Rectal smooth muscle tissue (tissue), 1 donor: ENCODE measurements at regions not wholly inside any gene's neighbourhood (a gene's known extent, or its start where the extent isn't known, plus 50 kb on each side); places are given as distances from the start of the nearest gene placed in this dataset.

Experiments used
- H3K27ac ChIP-seq: one replicate; pipeline ENCODE4 v1.7.0; 2013; ENCODE audit warnings: low read depth, low read length, inconsistent platforms
- H3K27me3 ChIP-seq: one replicate; pipeline ENCODE4 v1.7.0; 2013; ENCODE audit warnings: low read length; ENCODE audit not compliant: control insufficient read depth, insufficient read depth
- H3K36me3 ChIP-seq: one replicate; pipeline ENCODE4 v1.7.0; 2013; ENCODE audit warnings: low read length; ENCODE audit not compliant: control insufficient read depth, insufficient read depth
- H3K4me1 ChIP-seq: one replicate; pipeline ENCODE4 v1.7.0; 2013; ENCODE audit warnings: low read length; ENCODE audit not compliant: control insufficient read depth, insufficient read depth
- H3K4me3 ChIP-seq: one replicate; pipeline ENCODE4 v1.7.0; 2013; ENCODE audit warnings: low read length
- H3K9ac ChIP-seq: one replicate; pipeline ENCODE4 v1.7.0; 2013; ENCODE audit warnings: low read length

GRCh38 chr7:8939446-8939845 is 506.0 kb downstream of the NXPH1 start:
- H3K27ac ChIP-seq = no peak overlapping the region
- no peaks in the 10 kb centered on the region for H3K36me3 ChIP-seq
- H3K4me1 ChIP-seq = no peaks in the 10 kb centered on the region
- no peak overlapping the region for H3K9ac ChIP-seq
- H3K27me3 ChIP-seq = no peaks in the 10 kb centered on the region
- no peak overlapping the region for H3K4me3 ChIP-seq

- Histone ChIP-seq H3K4me3 (no peak overlapping the region), H3K27ac (no peak overlapping the region), H3K36me3 (no peaks in the 10 kb centered on the region), H3K27me3 (no peaks in the 10 kb centered on the region), H3K9ac (no peak overlapping the region), H3K4me1 (no peaks in the 10 kb centered on the region)
These were observed 530.3 kb downstream of the NXPH1 start for GRCh38 chr7:8963722-8964121.

GRCh38 chr7:8965177-8965576 is 531.8 kb downstream of the NXPH1 start:
- Histone ChIP-seq H3K27ac (no peak overlapping the region), H3K4me1 (no peaks in the 10 kb centered on the region), H3K4me3 (no peak overlapping the region), H3K9ac (no peak overlapping the region), H3K27me3 (no peaks in the 10 kb centered on the region), H3K36me3 (no peaks in the 10 kb centered on the region)

GRCh38 chr7:8973601-8974000 is 540.2 kb downstream of the NXPH1 start:
- H3K4me1 ChIP-seq = no peaks in the 10 kb centered on the region
- no peaks in the 10 kb centered on the region for H3K27me3 ChIP-seq
- H3K4me3 ChIP-seq = no peak overlapping the region
- H3K36me3 ChIP-seq = no peaks in the 10 kb centered on the region
- H3K27ac ChIP-seq = no peak overlapping the region
- H3K9ac ChIP-seq = no peak overlapping the region

GRCh38 chr7:8975681-8976080 is 542.3 kb downstream of the NXPH1 start:
- Histone ChIP-seq H3K27ac (no peak overlapping the region), H3K4me1 (no peaks in the 10 kb centered on the region), H3K27me3 (no peaks in the 10 kb centered on the region), H3K36me3 (no peaks in the 10 kb centered on the region), H3K4me3 (no peak overlapping the region), H3K9ac (no peak overlapping the region)

- Histone ChIP-seq H3K27me3 (no peaks in the 10 kb centered on the region), H3K4me1 (no peaks in the 10 kb centered on the region), H3K9ac (no peak overlapping the region), H3K4me3 (no peak overlapping the region), H3K36me3 (no peaks in the 10 kb centered on the region), H3K27ac (no peak overlapping the region)
These were observed 549.1 kb downstream of the NXPH1 start for GRCh38 chr7:8982338-8982992.

DNA sequence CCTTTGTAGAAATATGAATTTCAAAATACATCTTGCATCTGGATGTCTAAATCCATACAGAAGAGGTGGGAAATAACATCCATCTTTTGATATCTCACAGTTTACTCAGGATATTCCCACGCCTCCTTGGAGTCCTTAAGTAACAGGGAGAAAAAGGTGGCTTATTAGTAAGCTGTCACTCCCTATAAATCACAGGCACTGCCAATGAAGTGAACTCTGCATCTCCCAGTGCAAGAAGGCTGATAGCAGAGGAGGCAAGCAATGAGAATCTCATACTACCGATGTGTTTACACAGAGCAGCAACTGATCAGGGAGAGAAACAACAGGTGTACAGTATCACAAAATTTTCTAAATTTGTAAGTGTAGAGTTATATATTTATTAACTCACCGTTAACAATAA is 551.8 kb downstream of the NXPH1 start:
- no peaks in the 10 kb centered on the region for H3K36me3 ChIP-seq
- H3K9ac ChIP-seq = no peak overlapping the region
- H3K4me3 ChIP-seq = no peak overlapping the region
- H3K4me1 ChIP-seq = no peaks in the 10 kb centered on the region
- H3K27me3 ChIP-seq = no peaks in the 10 kb centered on the region
- H3K27ac ChIP-seq = no peak overlapping the region

DNA sequence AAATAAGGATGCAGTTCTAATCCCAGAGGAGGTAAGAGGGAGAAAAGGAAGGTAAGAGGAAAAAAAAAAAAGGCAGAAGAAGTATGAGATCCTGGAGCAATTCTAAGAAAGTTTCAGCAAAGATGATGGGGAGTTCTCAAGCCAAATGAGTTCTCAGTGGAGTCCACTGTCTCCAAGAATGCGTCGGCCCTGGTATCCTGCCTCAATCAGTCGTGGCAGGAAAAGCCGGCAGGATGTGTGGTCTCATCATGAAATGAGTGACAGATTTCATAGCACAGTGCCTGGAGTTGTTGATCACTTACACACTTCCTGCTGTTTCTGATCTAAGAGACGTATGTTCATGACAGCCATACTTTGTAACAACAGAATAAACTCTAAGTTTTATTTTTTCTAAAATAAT is 554.9 kb downstream of the NXPH1 start:
- no peaks in the 10 kb centered on the region for H3K27me3 ChIP-seq
- no peaks in the 10 kb centered on the region for H3K36me3 ChIP-seq
- no peak overlapping the region for H3K9ac ChIP-seq
- no peak overlapping the region for H3K4me3 ChIP-seq
- no peaks in the 10 kb centered on the region for H3K4me1 ChIP-seq
- H3K27ac ChIP-seq = no peak overlapping the region

GRCh38 chr7:8991159-8991558 is 557.8 kb downstream of the NXPH1 start:
- Histone ChIP-seq H3K4me1 (no peaks in the 10 kb centered on the region), H3K27ac (no peak overlapping the region), H3K36me3 (no peaks in the 10 kb centered on the region), H3K27me3 (no peaks in the 10 kb centered on the region), H3K9ac (no peak overlapping the region), H3K4me3 (no peak overlapping the region)

DNA sequence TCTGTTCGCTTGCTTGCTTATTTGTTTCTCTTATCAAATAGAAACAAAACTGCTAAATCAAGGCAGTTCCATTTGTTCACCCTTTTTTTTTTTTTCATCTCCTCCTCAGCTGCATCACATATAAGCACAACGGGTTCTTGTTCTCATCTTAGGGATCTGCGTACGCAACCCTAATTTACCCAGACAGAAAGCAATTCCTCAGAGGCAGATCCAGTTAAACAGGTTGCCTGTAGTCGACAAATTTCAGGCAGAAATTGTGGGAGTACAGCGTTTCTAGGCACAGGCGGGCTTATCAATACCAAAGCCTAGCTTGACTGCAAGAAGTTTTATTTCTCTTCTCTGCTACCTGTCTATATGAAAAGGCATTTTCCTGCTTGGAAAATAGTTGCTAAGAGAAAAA is 565.4 kb downstream of the NXPH1 start:
- no peaks in the 10 kb centered on the region for H3K27me3 ChIP-seq
- no peak overlapping the region for H3K9ac ChIP-seq
- no peak overlapping the region for H3K27ac ChIP-seq
- H3K36me3 ChIP-seq = no peaks in the 10 kb centered on the region
- no peaks in the 10 kb centered on the region for H3K4me1 ChIP-seq
- no peak overlapping the region for H3K4me3 ChIP-seq

GRCh38 chr7:9013940-9014339 is 580.5 kb downstream of the NXPH1 start:
- Histone ChIP-seq H3K4me1 (no peaks in the 10 kb centered on the region), H3K36me3 (no peaks in the 10 kb centered on the region), H3K4me3 (no peak overlapping the region), H3K9ac (no peak overlapping the region), H3K27ac (no peak overlapping the region), H3K27me3 (no peaks in the 10 kb centered on the region)

DNA sequence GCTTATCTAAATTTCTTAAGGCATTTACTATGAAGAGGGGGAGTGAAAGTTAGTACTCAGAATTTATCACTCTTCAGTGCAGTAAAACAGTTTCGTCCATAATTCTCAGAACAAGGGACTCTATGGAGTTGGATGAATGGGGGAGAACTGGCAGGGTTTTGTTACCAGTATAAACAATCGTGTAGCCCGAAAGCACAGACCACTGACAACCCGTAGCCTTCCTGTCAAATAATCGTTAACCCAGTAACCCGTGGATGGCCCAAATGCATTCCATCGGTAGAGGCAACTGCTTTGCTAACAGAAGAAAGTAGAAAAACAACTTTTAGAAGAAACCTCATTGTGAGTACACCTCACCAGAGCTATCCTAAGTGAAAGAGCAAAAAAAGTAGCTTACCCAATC is 583.9 kb downstream of the NXPH1 start:
- Histone ChIP-seq H3K9ac (no peak overlapping the region), H3K4me1 (no peaks in the 10 kb centered on the region), H3K4me3 (no peak overlapping the region), H3K27ac (no peak overlapping the region), H3K36me3 (no peaks in the 10 kb centered on the region), H3K27me3 (no peaks in the 10 kb centered on the region)

DNA sequence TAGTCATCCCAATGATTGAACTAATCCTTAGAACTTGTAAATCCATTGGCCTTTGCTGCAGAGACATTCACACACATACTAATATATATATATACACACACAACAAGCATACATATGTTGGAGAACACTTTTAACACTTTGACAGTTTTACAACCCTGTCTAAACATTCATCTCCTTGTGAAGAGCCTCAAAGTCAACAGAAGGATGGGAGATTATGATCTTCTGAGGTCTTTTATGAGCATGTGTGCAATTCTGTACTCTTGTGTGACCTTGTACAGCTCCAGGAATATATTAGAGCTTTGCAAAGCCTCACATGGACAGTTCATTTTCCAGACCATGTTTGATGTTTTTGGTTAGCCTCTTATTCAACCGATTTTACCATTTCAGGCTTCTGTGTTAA is 589.0 kb downstream of the NXPH1 start:
- Histone ChIP-seq H3K4me3 (no peak overlapping the region), H3K36me3 (no peaks in the 10 kb centered on the region), H3K4me1 (no peaks in the 10 kb centered on the region), H3K27ac (no peak overlapping the region), H3K9ac (no peak overlapping the region), H3K27me3 (no peaks in the 10 kb centered on the region)
